ENCODE measurements at regions not wholly inside any gene's neighbourhood (a gene's known extent, or its start where the extent isn't known, plus 50 kb on each side); places are given as distances from the start of the nearest gene placed in this dataset.

DNA sequence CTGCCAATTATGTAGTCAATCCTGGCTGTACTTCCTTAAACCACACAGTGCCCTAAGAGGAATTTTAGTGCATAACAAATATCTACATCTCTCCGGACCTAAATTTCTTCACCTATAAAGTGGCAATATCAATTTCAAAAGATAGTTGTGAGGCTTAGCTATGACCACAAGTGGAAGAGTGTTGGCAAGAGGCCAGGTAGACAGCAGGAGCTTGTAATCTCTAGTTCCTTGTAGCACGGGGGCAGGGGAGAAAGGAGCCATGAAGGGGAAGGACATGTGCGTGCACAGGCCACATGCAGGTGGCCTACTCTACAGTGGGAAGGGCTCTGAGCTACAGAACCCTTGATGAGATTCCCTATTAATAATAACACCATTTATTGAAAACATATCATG, 269.7 kb downstream of the ABHD5 start:
- 14% methylated on average over 2 of the region's 3 CpGs for WGBS (ENCODE audit: insufficient coverage)
- H3K9me3 Mint-ChIP-seq: no peaks in the 10 kb centered on the region
- peaks cover 18 to 21% of the 10 kb centered on the region in 2 donors for H3K27me3 Mint-ChIP-seq (ENCODE audit: low read depth in 2 of 2)
- no peak overlapping the region for H3K27ac Mint-ChIP-seq
- no peaks in the 10 kb centered on the region for H3K4me1 ChIP-seq (ENCODE audit: control insufficient read depth, insufficient read depth, low read length)
- H3K4me1 Mint-ChIP-seq: no peaks in the 10 kb centered on the region
- H3K27ac ChIP-seq (ENCODE audit: low read length): no peak overlapping the region
- TF ChIP-seq, protein P1, sequence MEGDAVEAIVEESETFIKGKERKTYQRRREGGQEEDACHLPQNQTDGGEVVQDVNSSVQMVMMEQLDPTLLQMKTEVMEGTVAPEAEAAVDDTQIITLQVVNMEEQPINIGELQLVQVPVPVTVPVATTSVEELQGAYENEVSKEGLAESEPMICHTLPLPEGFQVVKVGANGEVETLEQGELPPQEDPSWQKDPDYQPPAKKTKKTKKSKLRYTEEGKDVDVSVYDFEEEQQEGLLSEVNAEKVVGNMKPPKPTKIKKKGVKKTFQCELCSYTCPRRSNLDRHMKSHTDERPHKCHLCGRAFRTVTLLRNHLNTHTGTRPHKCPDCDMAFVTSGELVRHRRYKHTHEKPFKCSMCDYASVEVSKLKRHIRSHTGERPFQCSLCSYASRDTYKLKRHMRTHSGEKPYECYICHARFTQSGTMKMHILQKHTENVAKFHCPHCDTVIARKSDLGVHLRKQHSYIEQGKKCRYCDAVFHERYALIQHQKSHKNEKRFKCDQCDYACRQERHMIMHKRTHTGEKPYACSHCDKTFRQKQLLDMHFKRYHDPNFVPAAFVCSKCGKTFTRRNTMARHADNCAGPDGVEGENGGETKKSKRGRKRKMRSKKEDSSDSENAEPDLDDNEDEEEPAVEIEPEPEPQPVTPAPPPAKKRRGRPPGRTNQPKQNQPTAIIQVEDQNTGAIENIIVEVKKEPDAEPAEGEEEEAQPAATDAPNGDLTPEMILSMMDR (IDR thresholded peaks at IDR 0.05): no peak
- DNase-seq (no peak), ATAC-seq (no peak)
- no peaks in the 10 kb centered on the region for H3K27me3 ChIP-seq (ENCODE audit: control insufficient read depth, insufficient read depth, low read length)
- intact Hi-C loops (cut with micrococcal nuclease): no loop called here
- no peaks in the 10 kb centered on the region for H3K36me3 ChIP-seq (ENCODE audit: control insufficient read depth, insufficient read depth, low read length)
- no peak overlapping the region for H3K4me3 Mint-ChIP-seq
- H3K36me3 Mint-ChIP-seq: no peaks in the 10 kb centered on the region
- H3K9me3 ChIP-seq (ENCODE audit: control insufficient read depth, insufficient read depth, low read length): no peaks in the 10 kb centered on the region
- H3K4me3 ChIP-seq (ENCODE audit: low read length): no peak overlapping the region

DNA sequence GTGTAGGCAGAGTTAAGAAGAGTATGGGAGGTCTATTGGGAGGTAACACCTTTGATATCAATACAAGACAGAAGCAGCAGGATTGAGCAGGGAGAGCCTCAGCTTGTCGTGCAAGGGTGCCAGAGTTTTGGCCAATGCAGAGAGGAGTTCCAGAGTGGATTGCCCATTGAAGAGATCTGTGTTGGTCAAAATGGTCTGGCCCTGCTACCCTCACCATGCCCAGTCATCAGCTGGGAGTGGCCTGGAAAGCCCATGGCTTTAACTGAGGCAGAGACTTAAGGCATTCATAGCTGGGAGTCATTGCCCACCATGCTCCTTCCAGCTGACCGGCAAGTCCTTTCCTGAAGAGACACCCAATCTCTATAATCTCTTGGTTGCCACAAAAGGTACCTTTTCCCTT, 271.3 kb downstream of the ABHD5 start:
- H3K27ac Mint-ChIP-seq: no peak overlapping the region
- H3K4me3 Mint-ChIP-seq: no peak overlapping the region
- H3K4me1 Mint-ChIP-seq: no peaks in the 10 kb centered on the region
- H3K36me3 Mint-ChIP-seq: no peaks in the 10 kb centered on the region
- H3K27ac ChIP-seq (ENCODE audit: low read length): no peak overlapping the region
- intact Hi-C loops (cut with micrococcal nuclease): no loop called here
- H3K27me3 ChIP-seq (ENCODE audit: control insufficient read depth, insufficient read depth, low read length): no peaks in the 10 kb centered on the region
- TF ChIP-seq, protein P1 (IDR thresholded peaks at IDR 0.05): no peak
- WGBS (ENCODE audit: insufficient coverage): 83% methylated on average over 2 of the region's 2 CpGs
- H3K4me3 ChIP-seq (ENCODE audit: low read length): no peak overlapping the region
- H3K36me3 ChIP-seq (ENCODE audit: control insufficient read depth, insufficient read depth, low read length): no peaks in the 10 kb centered on the region
- no peak for DNase-seq
- H3K4me1 ChIP-seq (ENCODE audit: control insufficient read depth, insufficient read depth, low read length): no peaks in the 10 kb centered on the region
- ATAC-seq: no peak
- H3K9me3 Mint-ChIP-seq: no peaks in the 10 kb centered on the region
- H3K9me3 ChIP-seq (ENCODE audit: control insufficient read depth, insufficient read depth, low read length): no peaks in the 10 kb centered on the region
- H3K27me3 Mint-ChIP-seq (ENCODE audit: low read depth in 2 of 2): peaks cover 14 to 17% of the 10 kb centered on the region in 2 donors

DNA sequence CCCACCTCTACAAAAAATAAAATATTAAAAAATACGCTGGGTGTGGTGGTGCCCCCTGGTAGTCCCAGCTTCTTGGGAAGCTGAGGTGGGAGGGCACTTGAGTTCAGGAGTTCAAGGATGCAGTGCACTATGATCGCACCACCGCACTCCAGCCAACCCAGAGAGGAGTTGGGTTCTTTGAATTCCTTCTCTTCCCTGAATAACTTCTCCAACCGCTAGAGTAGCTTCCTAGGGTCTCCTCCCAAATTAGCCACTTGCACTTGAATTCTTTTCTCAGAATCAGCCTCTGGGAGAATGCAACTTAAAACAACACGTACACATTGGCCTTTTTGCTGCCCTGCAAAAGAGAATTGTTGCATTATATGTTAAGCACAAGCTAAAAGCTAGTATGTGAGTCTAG, 272.5 kb downstream of the ABHD5 start:
- no peak overlapping the region for H3K27ac ChIP-seq (ENCODE audit: low read length)
- Mint-ChIP-seq H3K27ac (no peak overlapping the region), H3K4me1 (no peaks in the 10 kb centered on the region), H3K9me3 (no peaks in the 10 kb centered on the region), H3K36me3 (no peaks in the 10 kb centered on the region), H3K4me3 (no peak overlapping the region), H3K27me3 (ENCODE audit: low read depth in 2 of 2) (peaks cover 19 to 24% of the 10 kb centered on the region in 2 donors)
- no peaks in the 10 kb centered on the region for H3K4me1 ChIP-seq (ENCODE audit: control insufficient read depth, insufficient read depth, low read length)
- TF ChIP-seq, protein P1 (IDR thresholded peaks at IDR 0.05): no peak
- ATAC-seq (no peak), DNase-seq (no peak)
- H3K4me3 ChIP-seq (ENCODE audit: low read length): no peak overlapping the region
- intact Hi-C loops (cut with micrococcal nuclease): no loop called here
- no peaks in the 10 kb centered on the region for H3K27me3 ChIP-seq (ENCODE audit: control insufficient read depth, insufficient read depth, low read length)
- WGBS (ENCODE audit: insufficient coverage): 100% methylated on average over 3 of the region's 5 CpGs
- H3K36me3 ChIP-seq (ENCODE audit: control insufficient read depth, insufficient read depth, low read length): no peaks in the 10 kb centered on the region
- no peaks in the 10 kb centered on the region for H3K9me3 ChIP-seq (ENCODE audit: control insufficient read depth, insufficient read depth, low read length)

DNA sequence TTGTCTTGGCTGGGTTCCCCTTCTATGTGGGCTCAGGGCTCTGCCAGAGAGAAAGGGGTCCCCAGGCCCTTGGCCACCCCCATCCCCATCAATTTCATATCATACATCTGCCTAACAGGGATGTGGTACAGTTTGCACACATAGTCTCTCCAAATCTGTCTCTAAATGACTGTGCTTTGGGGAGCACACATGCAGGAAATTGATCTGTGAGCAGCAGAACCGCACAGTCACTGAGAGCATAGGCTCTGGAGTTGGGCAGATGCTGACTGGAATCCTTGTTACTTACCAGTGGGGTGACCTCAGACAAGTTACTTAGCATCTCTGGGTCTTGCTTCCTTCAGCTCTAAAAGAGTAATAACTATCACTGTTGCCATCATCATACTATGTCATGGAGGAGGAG, 273.9 kb downstream of the ABHD5 start:
- DNase-seq (no peak), ATAC-seq (no peak)
- no peaks in the 10 kb centered on the region for H3K4me1 ChIP-seq (ENCODE audit: control insufficient read depth, insufficient read depth, low read length)
- WGBS (ENCODE audit: insufficient coverage): 71% methylated on average over 1 of the region's 1 CpG
- no peaks in the 10 kb centered on the region for H3K9me3 ChIP-seq (ENCODE audit: control insufficient read depth, insufficient read depth, low read length)
- TF ChIP-seq, protein P1 (IDR thresholded peaks at IDR 0.05): no peak
- H3K4me3 ChIP-seq (ENCODE audit: low read length): no peak overlapping the region
- Mint-ChIP-seq H3K36me3 (no peaks in the 10 kb centered on the region), H3K9me3 (no peaks in the 10 kb centered on the region), H3K27ac (no peak overlapping the region), H3K4me1 (no peaks in the 10 kb centered on the region), H3K4me3 (no peak overlapping the region), H3K27me3 (ENCODE audit: low read depth in 2 of 2) (peaks cover 20 to 31% of the 10 kb centered on the region in 2 donors)
- no peak overlapping the region for H3K27ac ChIP-seq (ENCODE audit: low read length)
- intact Hi-C loops (cut with micrococcal nuclease): no loop called here
- H3K27me3 ChIP-seq (ENCODE audit: control insufficient read depth, insufficient read depth, low read length): no peaks in the 10 kb centered on the region
- no peaks in the 10 kb centered on the region for H3K36me3 ChIP-seq (ENCODE audit: control insufficient read depth, insufficient read depth, low read length)
